Heart left ventricle (tissue), 16 donors: ENCODE measurements at regions not wholly inside any gene's neighbourhood (a gene's known extent, or its start where the extent isn't known, plus 50 kb on each side); places are given as distances from the start of the nearest gene placed in this dataset.

Experiments used
- ATAC-seq, 4 donors: fragments of 200-7000 bp; cut with Tn5 transposase; one replicate each; pipeline ENCODE4 v1.9.1; 2020 to 2022; ENCODE audit warnings: moderate library complexity in 4 of 4, mild to moderate bottlenecking in 3 of 4, moderate number of reproducible peaks in 1 of 4
- DNase-seq, 5 donors: peaks; one replicate each; pipeline ENCODE4 v3.0.0-alpha.2; 2020
- H3K27ac ChIP-seq, 12 donors: fragments of 200-600 bp; sonication (generic) in 4 of 12; one replicate each; pipeline versions ENCODE4 v1.5.0 to v1.8.0; 2016 to 2022; ENCODE audit warnings: mild to moderate bottlenecking in 2 of 12
- H3K27me3 ChIP-seq, 9 donors: fragments of 200-600 bp; sonication (generic) in 2 of 9; one replicate each; pipeline versions ENCODE4 v1.5.1 to v1.8.0; 2016 to 2022; ENCODE audit warnings: mild to moderate bottlenecking in 3 of 9
- H3K36me3 ChIP-seq, 9 donors: fragments of 200-600 bp; sonication (generic) in 2 of 9; one replicate each; pipeline versions ENCODE4 v1.5.0 to v1.8.0; 2018 to 2022; ENCODE audit warnings: mild to moderate bottlenecking in 2 of 9
- H3K4me1 ChIP-seq, 12 donors: fragments of 200-600 bp; sonication (generic) in 4 of 12; one replicate each; pipeline versions ENCODE4 v1.5.0 to v1.8.0; 2016 to 2022; ENCODE audit warnings: mild to moderate bottlenecking in 3 of 12
- H3K4me3 ChIP-seq, 12 donors: fragments of 200-600 bp; sonication (generic) in 4 of 12; one replicate each; pipeline versions ENCODE4 v1.5.0 to v1.8.0; 2017 to 2022; ENCODE audit warnings: mild to moderate bottlenecking in 9 of 12, moderate library complexity in 4 of 12
- H3K9me3 ChIP-seq, 12 donors: fragments of 200-600 bp; sonication (generic) in 4 of 12; one replicate each; pipeline versions ENCODE4 v1.5.0 to v1.8.0; 2016 to 2022; ENCODE audit warnings: mild to moderate bottlenecking in 1 of 12
- POLR2A ChIP-seq, 2 donors: fragments of 450-650 bp; IDR thresholded peaks; one replicate each; pipeline ENCODE4 v1.6.1; 2017; ENCODE audit warnings: antibody characterized with exemption in 2 of 2, mild to moderate bottlenecking in 2 of 2, moderate library complexity in 2 of 2
- WGBS, 4 donors: extraction: QIAGEN DNeasy Blood & Tissue Kit in 2 of 4; methylation state at CpG; one replicate each; pipeline versions ENCODE4 v1.1.5 to v1.1.7; 2013 to 2018; 5-methylcytosine and 5-hydroxymethylcytosine counted together
- intact Hi-C, 10 donors: fragments of 100-400 bp; cut with DNase I; formaldehyde crosslinking; loops; one replicate each; pipeline versions ENCODE4 v1.11.1 to v1.14.2; 2022
- TF ChIP-seq, protein P1 (sequence below), 12 donors: fragments of 200-600 bp; sonication (generic) in 4 of 12; IDR thresholded peaks; one replicate each; pipeline versions ENCODE4 v1.5.0 to v1.8.0; 2018 to 2022; ENCODE audit warnings: antibody characterized with exemption in 12 of 12, mild to moderate bottlenecking in 5 of 12
- donor health status: ischemic (EF 13 %, LVEDD 7.1; RV severe dilation, severe dysfunction).
- donor health status: healthy with polysubstance abuse.
- donor health status: DM: no; HTN: yes; CAD: no.
- donor health status: DM: no; HTN: no; CAD: no.
- donor health status: ischemic (EF 25% LVEDD 6.9; RV normal size, moderate dysfunction).
- donor health status: ischemic (EF 25% LVEDD 5.7; RV mildly dilated, moderate dysfunction).
- donor health status: healthy.
- donor health status: DM: yes; HTN: yes; CAD: no.
- donor health status: ischemic (EF 35%, LVEDD 5.7; RV mildly dilated, moderate dysfunction).
- donor health status: nonischemic (EF 11% LVEDD 7.7; RV severe dilation, severe dysfunction).
- donor health status: DM: yes; HTN: yes; CAD: no.
- donor health status: PGD.
- donor health status: ischemic (EF 29% LVEDD 5.4; RV normal size, mild dysfunction).
- donor health status: nonischemic (EF 23%, LVEDD 6.1; RV moderate dilation, normal function).

DNA sequence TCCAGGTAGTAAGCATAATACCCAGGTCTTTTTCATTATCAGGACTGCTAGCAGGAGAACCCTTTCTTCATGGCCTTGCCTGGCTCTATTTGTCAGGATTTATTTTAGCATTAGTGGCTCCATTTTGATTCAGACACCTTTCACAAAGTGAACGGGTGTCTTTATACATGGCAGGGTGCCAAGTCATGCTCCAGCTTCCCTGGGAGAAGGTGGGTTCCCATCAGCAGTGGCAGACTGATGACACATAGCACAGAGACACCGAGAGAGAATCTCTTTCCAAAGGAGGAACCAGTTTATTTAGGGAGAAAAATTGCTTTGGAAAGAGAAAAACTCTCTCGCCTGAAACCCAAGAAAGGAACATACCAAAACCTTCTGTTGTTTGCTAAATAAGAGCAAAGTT is 135.3 kb upstream of the TMTC4 start:
- Histone ChIP-seq H3K9me3 (no peaks in the 10 kb centered on the region), H3K4me1 (peaks cover 0 to 6% (median 0%) of the 10 kb centered on the region in 12 donors), H3K27me3 (peaks cover 0 to 10% (median 0%) of the 10 kb centered on the region in 9 donors), H3K4me3 (no peak overlapping the region), H3K36me3 (no peaks in the 10 kb centered on the region), H3K27ac (no peak overlapping the region)
- DNase-seq, result no peak
- WGBS, 4 donors, result 56 to 65% (median 60%) methylated on average over 3 of the region's 3 CpGs
- TF ChIP-seq POLR2A (IDR thresholded peaks at IDR 0.05), result no peak
- TF ChIP-seq, protein P1, sequence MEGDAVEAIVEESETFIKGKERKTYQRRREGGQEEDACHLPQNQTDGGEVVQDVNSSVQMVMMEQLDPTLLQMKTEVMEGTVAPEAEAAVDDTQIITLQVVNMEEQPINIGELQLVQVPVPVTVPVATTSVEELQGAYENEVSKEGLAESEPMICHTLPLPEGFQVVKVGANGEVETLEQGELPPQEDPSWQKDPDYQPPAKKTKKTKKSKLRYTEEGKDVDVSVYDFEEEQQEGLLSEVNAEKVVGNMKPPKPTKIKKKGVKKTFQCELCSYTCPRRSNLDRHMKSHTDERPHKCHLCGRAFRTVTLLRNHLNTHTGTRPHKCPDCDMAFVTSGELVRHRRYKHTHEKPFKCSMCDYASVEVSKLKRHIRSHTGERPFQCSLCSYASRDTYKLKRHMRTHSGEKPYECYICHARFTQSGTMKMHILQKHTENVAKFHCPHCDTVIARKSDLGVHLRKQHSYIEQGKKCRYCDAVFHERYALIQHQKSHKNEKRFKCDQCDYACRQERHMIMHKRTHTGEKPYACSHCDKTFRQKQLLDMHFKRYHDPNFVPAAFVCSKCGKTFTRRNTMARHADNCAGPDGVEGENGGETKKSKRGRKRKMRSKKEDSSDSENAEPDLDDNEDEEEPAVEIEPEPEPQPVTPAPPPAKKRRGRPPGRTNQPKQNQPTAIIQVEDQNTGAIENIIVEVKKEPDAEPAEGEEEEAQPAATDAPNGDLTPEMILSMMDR (IDR thresholded peaks at IDR 0.05), result no peak
- intact Hi-C loops, result no loop called here
- ATAC-seq, result no peak

GRCh38 chr13:100809129-100809390 is 134.5 kb upstream of the TMTC4 start:
- H3K9me3 ChIP-seq, result no peaks in the 10 kb centered on the region
- no peak overlapping the region for H3K27ac ChIP-seq
- WGBS, 4 donors, result 69 to 82% (median 78%) methylated on average over 2 of the region's 2 CpGs
- ATAC-seq, result no peak
- no peak for TF ChIP-seq POLR2A (IDR thresholded peaks at IDR 0.05)
- TF ChIP-seq, protein P1 (IDR thresholded peaks at IDR 0.05), result no peak
- no peaks in the 10 kb centered on the region for H3K36me3 ChIP-seq
- intact Hi-C loops, result no loop called here
- H3K4me1 ChIP-seq, result peaks cover 0 to 6% (median 0%) of the 10 kb centered on the region in 12 donors
- no peak for DNase-seq
- H3K4me3 ChIP-seq, result no peak overlapping the region
- H3K27me3 ChIP-seq, result peaks cover 0 to 12% (median 0%) of the 10 kb centered on the region in 9 donors

- H3K36me3 ChIP-seq, result no peaks in the 10 kb centered on the region
- TF ChIP-seq POLR2A (IDR thresholded peaks at IDR 0.05), result no peak
- TF ChIP-seq, protein P1 (IDR thresholded peaks at IDR 0.05), result no peak
- intact Hi-C loops, result no loop called here
- peaks cover 0 to 16% (median 0%) of the 10 kb centered on the region in 9 donors for H3K27me3 ChIP-seq
- H3K27ac ChIP-seq, result no peak overlapping the region
- no peaks in the 10 kb centered on the region for H3K9me3 ChIP-seq
- ATAC-seq (no peak), DNase-seq (no peak)
- H3K4me1 ChIP-seq, result peaks cover 0 to 2% (median 0%) of the 10 kb centered on the region in 12 donors
- 73 to 84% (median 77%) methylated on average over 8 of the region's 8 CpGs for WGBS, 4 donors
- no peak overlapping the region for H3K4me3 ChIP-seq
Measured at GRCh38 chr13:100808330-100809128, 133.9 kb upstream of the TMTC4 start.

- DNase-seq (no peak), ATAC-seq (no peak)
- intact Hi-C loops, result no loop called here
- TF ChIP-seq, protein P1 (IDR thresholded peaks at IDR 0.05), result no peak
- TF ChIP-seq POLR2A (IDR thresholded peaks at IDR 0.05), result no peak
- Histone ChIP-seq H3K27ac (no peak overlapping the region), H3K9me3 (no peaks in the 10 kb centered on the region), H3K27me3 (peaks cover 0 to 21% (median 0%) of the 10 kb centered on the region in 9 donors), H3K36me3 (no peaks in the 10 kb centered on the region), H3K4me3 (no peak overlapping the region), H3K4me1 (no peaks in the 10 kb centered on the region)
- 75 to 88% (median 85%) methylated on average over 6 of the region's 6 CpGs for WGBS, 4 donors
Measured at GRCh38 chr13:100803091-100803490, 128.5 kb upstream of the TMTC4 start.
